Fibroblast of lung (primary cell): ENCODE measurements at regions not wholly inside any gene's neighbourhood (a gene's known extent, or its start where the extent isn't known, plus 50 kb on each side); places are given as distances from the start of the nearest gene placed in this dataset.

Source experiments
- EZH2 ChIP-seq: IDR thresholded peaks from 2 replicates; pipeline ENCODE4 v1.5.1; 2012; ENCODE audit warnings: low read length, control low read depth, mild to moderate bottlenecking; ENCODE audit errors: missing control alignments
- TF ChIP-seq, protein P1 (sequence below), 2 donors: IDR thresholded peaks in 1 of 2; conservative IDR thresholded peaks in 1 of 2; 1 replicate in 1 of 2; 2 replicates in 1 of 2; pipeline ENCODE4 v1.5.1; 2011 to 2012; ENCODE audit warnings: low read length in 2 of 2, control low read depth in 1 of 2, inconsistent platforms in 1 of 2, low read depth in 1 of 2, mild to moderate bottlenecking in 1 of 2

DNA sequence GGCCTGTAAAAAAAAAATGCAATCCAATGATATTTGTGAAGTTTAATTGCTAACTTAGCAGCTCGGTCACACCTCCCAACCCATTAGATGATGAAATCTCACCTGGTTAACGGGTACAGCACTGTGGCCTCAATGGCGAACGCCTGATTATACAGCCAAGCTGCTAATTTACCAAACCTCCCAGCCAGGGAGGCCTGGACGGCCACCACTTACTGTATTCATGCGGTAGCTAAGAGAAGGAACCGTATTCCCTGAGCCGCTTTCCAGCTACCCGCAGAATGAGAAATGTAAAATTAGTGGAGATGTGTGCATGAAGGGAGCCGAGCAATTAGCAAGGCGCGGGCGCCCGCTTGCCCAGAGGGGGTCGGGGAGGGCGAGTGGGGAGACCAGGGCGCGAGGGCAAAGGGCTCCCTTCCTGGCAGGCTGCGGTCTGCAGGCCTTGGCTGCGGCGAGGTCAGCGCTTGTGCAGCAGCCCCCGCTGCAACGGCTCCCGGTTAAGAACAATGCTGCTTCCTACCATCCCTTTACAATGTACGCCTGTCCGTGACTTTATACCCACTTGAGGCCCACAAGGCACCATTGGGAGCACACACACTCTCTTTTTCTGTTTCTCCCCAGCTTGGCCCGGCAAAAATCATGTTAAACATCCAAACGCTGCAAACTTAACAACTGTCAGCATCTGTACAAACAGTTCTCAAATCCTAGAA lies 70.4 kb upstream of the TBCA start:
- TF ChIP-seq, protein P1, sequence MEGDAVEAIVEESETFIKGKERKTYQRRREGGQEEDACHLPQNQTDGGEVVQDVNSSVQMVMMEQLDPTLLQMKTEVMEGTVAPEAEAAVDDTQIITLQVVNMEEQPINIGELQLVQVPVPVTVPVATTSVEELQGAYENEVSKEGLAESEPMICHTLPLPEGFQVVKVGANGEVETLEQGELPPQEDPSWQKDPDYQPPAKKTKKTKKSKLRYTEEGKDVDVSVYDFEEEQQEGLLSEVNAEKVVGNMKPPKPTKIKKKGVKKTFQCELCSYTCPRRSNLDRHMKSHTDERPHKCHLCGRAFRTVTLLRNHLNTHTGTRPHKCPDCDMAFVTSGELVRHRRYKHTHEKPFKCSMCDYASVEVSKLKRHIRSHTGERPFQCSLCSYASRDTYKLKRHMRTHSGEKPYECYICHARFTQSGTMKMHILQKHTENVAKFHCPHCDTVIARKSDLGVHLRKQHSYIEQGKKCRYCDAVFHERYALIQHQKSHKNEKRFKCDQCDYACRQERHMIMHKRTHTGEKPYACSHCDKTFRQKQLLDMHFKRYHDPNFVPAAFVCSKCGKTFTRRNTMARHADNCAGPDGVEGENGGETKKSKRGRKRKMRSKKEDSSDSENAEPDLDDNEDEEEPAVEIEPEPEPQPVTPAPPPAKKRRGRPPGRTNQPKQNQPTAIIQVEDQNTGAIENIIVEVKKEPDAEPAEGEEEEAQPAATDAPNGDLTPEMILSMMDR (conservative IDR thresholded peaks at IDR 0.05 in 1 of 2, IDR thresholded peaks at IDR 0.05 in 1 of 2; ENCODE audit: low read depth in 1 of 2, low read length in 2 of 2) = no peak
- TF ChIP-seq EZH2 = no peak
